HG03354 (cell line): ENCODE measurements at regions not wholly inside any gene's neighbourhood (a gene's known extent, or its start where the extent isn't known, plus 50 kb on each side); places are given as distances from the start of the nearest gene placed in this dataset.

Experiments used
- ATAC-seq: cut with Tn5 transposase; IDR thresholded peaks from one replicate; pipeline ENCODE4 v1.9.1; 2021; ENCODE audit warnings: mild to moderate bottlenecking; ENCODE audit not compliant: unreplicated experiment, poor library complexity, severe bottlenecking

- ATAC-seq = no peak
Measured at GRCh38 chr10:120960725-120961124, 109.6 kb downstream of the WDR11 start.

- ATAC-seq = no peak
Measured at GRCh38 chr10:120961795-120962755, 110.9 kb downstream of the WDR11 start.

GRCh38 chr10:120962756-120963593 lies 111.8 kb downstream of the WDR11 start:
- ATAC-seq = no peak

- ATAC-seq = no peak
Measured at GRCh38 chr10:120963594-120964220, 112.5 kb downstream of the WDR11 start.

- no peak for ATAC-seq
Measured at GRCh38 chr10:120966657-120967045, 115.5 kb downstream of the WDR11 start.

- peak; percentile 77 for ATAC-seq
Measured at GRCh38 chr10:120969219-120969645, 118.1 kb downstream of the WDR11 start.

- no peak for ATAC-seq
Measured at GRCh38 chr10:120970595-120971529, 119.7 kb downstream of the WDR11 start.

- ATAC-seq = no peak
Measured at GRCh38 chr10:120971671-120972070, 120.5 kb downstream of the WDR11 start.

- ATAC-seq = no peak
Measured at GRCh38 chr10:120972259-120972658, 121.1 kb downstream of the WDR11 start.

- ATAC-seq = no peak
Measured at GRCh38 chr10:120975072-120975867, 124.1 kb downstream of the WDR11 start.

GRCh38 chr10:120975868-120976225 lies 124.7 kb downstream of the WDR11 start:
- ATAC-seq = no peak

- no peak for ATAC-seq
Measured at GRCh38 chr10:120977897-120978296, 126.7 kb downstream of the WDR11 start.

- ATAC-seq = no peak
Measured at GRCh38 chr10:120978589-120979252, 127.6 kb downstream of the WDR11 start.

GRCh38 chr10:120979435-120980278 lies 128.5 kb downstream of the WDR11 start:
- no peak for ATAC-seq

- no peak for ATAC-seq
Measured at GRCh38 chr10:120980279-120981255, 129.4 kb downstream of the WDR11 start.
